H1 (cell line): ENCODE measurements at regions not wholly inside any gene's neighbourhood (a gene's known extent, or its start where the extent isn't known, plus 50 kb on each side); places are given as distances from the start of the nearest gene placed in this dataset.

Experiments used
- EP300 ChIP-seq, 2 experiments: IDR thresholded peaks; 1 replicate in 1 of 2; 2 replicates in 1 of 2; pipeline ENCODE4 v1.6.1; 2011 to 2012; ENCODE audit warnings: low read depth in 2 of 2, low read length in 2 of 2, mild to moderate bottlenecking in 2 of 2, borderline replicate concordance in 1 of 2, inconsistent platforms in 1 of 2, moderate library complexity in 1 of 2
- GTF2F1 ChIP-seq: IDR thresholded peaks from 2 replicates; pipeline ENCODE4 v1.6.1; 2012; ENCODE audit warnings: low read depth, low read length, improper control_type of control experiment, borderline replicate concordance
- JUND ChIP-seq: IDR thresholded peaks from 2 replicates; pipeline ENCODE4 v1.6.1; 2011; ENCODE audit warnings: mild to moderate bottlenecking, improper control_type of control experiment, low read length
- POLR2A ChIP-seq, 2 experiments: IDR thresholded peaks; 1 replicate in 1 of 2; 2 replicates in 1 of 2; pipeline ENCODE4 v1.6.1; 2011; ENCODE audit warnings: low read depth in 2 of 2, low read length in 2 of 2, mild to moderate bottlenecking in 2 of 2; ENCODE audit errors: control extremely low read depth in 1 of 2
- SP1 ChIP-seq: IDR thresholded peaks from 2 replicates; pipeline ENCODE4 v1.6.1; 2011; ENCODE audit warnings: low read depth, low read length
- TF ChIP-seq, protein P1 (sequence below), 3 experiments: IDR thresholded peaks; 1 replicate in 2 of 3; 2 replicates in 1 of 3; pipeline versions ENCODE4 v1.5.1 to v1.6.1; 2011; ENCODE audit warnings: low read length in 3 of 3, mild to moderate bottlenecking in 3 of 3, inconsistent platforms in 2 of 3, low read depth in 1 of 3, moderate library complexity in 1 of 3; ENCODE audit not compliant: insufficient read depth in 1 of 3; ENCODE audit errors: control extremely low read depth in 1 of 3

DNA sequence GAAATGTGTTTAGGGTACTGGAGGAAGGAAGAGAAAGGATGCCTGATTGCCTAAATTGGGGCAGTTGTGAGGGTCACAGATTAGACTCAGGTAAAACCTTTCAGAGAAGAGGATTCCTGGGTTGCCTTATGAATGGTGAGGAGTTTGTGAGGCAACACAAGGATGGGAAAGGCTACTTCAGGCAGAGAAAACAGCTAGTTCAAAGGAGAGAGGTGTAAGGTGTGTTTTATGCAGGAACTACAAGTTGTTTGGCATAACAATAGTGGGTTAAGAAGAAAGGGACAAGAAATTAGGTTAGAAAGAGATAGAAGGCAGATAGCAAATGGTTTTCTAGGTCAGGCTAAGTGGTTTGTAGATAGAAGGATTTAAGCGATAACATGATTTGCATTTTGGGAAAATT is 75.1 kb upstream of the PGRMC2 start:
- TF ChIP-seq, protein P1, sequence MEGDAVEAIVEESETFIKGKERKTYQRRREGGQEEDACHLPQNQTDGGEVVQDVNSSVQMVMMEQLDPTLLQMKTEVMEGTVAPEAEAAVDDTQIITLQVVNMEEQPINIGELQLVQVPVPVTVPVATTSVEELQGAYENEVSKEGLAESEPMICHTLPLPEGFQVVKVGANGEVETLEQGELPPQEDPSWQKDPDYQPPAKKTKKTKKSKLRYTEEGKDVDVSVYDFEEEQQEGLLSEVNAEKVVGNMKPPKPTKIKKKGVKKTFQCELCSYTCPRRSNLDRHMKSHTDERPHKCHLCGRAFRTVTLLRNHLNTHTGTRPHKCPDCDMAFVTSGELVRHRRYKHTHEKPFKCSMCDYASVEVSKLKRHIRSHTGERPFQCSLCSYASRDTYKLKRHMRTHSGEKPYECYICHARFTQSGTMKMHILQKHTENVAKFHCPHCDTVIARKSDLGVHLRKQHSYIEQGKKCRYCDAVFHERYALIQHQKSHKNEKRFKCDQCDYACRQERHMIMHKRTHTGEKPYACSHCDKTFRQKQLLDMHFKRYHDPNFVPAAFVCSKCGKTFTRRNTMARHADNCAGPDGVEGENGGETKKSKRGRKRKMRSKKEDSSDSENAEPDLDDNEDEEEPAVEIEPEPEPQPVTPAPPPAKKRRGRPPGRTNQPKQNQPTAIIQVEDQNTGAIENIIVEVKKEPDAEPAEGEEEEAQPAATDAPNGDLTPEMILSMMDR (IDR thresholded peaks at IDR 0.05; ENCODE audit: control extremely low read depth in 1 of 3, insufficient read depth in 1 of 3, low read depth in 1 of 3, low read length in 3 of 3): no peak
- TF ChIP-seq POLR2A (IDR thresholded peaks at IDR 0.05; ENCODE audit: control extremely low read depth in 1 of 2, low read depth in 2 of 2, low read length in 2 of 2) (no peak), JUND (no peak), SP1 (no peak), EP300 (IDR thresholded peaks at IDR 0.05; ENCODE audit: borderline replicate concordance in 1 of 2, low read depth in 2 of 2, low read length in 2 of 2) (no peak), GTF2F1 (no peak)
